Caco-2 (cell line): ENCODE measurements at regions not wholly inside any gene's neighbourhood (a gene's known extent, or its start where the extent isn't known, plus 50 kb on each side); places are given as distances from the start of the nearest gene placed in this dataset.
A peak's percentile ranks its signal among the peaks of the same experiment; 100 is the strongest.

ENCODE experiments used
- BruUV-seq: library from RNA; stranded (reverse); fragments of 400-500 nt; replicated peaks from 2 replicates; lab custom pipeline; 2021; lab: Mats Ljungman, UMichigan
- CTCF ChIA-PET: fragments of 300-600 bp; sonication (Branson Sonifier 250); formaldehyde crosslinking; loops from one replicate; lab custom pipeline; 2022; ENCODE audit warnings: antibody characterized with exemption; lab: Charles Lee
- POLR2A ChIA-PET: fragments of 300-600 bp; sonication (Branson Sonifier 250); formaldehyde crosslinking; loops from one replicate; lab custom pipeline; 2022; ENCODE audit warnings: antibody characterized with exemption; lab: Charles Lee
- DNase-seq, 2 experiments: peaks; one replicate each; pipeline versions ENCODE4 v3.0.0 to v3.0.0-alpha.2; 2020 to 2022
- H3K27me3 ChIP-seq: replicated peaks from 2 replicates; pipeline ENCODE4 v1.6.0; 2011; ENCODE audit warnings: low read length; ENCODE audit not compliant: control insufficient read depth, insufficient read depth
- H3K36me3 ChIP-seq: 2 replicates; pipeline ENCODE4 v1.5.1; 2011; ENCODE audit warnings: low read length; ENCODE audit not compliant: control insufficient read depth, insufficient read depth
- H3K4me1 ChIP-seq: fragments of 250-450 bp; sonication (Bioruptor Pico); 2 replicates; pipeline ENCODE4 v1.5.1; 2020; ENCODE audit warnings: mild to moderate bottlenecking
- H3K4me3 ChIP-seq: 2 replicates; pipeline ENCODE4 v1.5.1; 2011; ENCODE audit warnings: low read depth, mild to moderate bottlenecking, control low read depth, low read length
- H3K9me3 ChIP-seq: fragments of 250-450 bp; sonication (Bioruptor Pico); 2 replicates; pipeline ENCODE4 v1.5.1; 2020; ENCODE audit warnings: mild to moderate bottlenecking, moderate library complexity
- H3K27ac Mint-ChIP-seq: one replicate; pipeline ENCODE4 v1.8.0; 2022; ENCODE audit warnings: mixed read lengths; ENCODE audit not compliant: unreplicated experiment
- H3K27me3 Mint-ChIP-seq: one replicate; pipeline ENCODE4 v1.8.0; 2022; ENCODE audit warnings: mixed read lengths; ENCODE audit not compliant: insufficient read depth, unreplicated experiment
- H3K36me3 Mint-ChIP-seq: one replicate; pipeline ENCODE4 v1.8.0; 2022; ENCODE audit warnings: mild to moderate bottlenecking, mixed read lengths; ENCODE audit not compliant: insufficient read depth, unreplicated experiment
- H3K4me1 Mint-ChIP-seq: one replicate; pipeline ENCODE4 v1.8.0; 2022; ENCODE audit warnings: low read depth, mixed read lengths; ENCODE audit not compliant: unreplicated experiment
- H3K4me3 Mint-ChIP-seq: one replicate; pipeline ENCODE4 v1.8.0; 2022; ENCODE audit warnings: mild to moderate bottlenecking, moderate library complexity, mixed read lengths; ENCODE audit not compliant: unreplicated experiment
- H3K9me3 Mint-ChIP-seq: one replicate; pipeline ENCODE4 v1.8.0; 2022; ENCODE audit warnings: mixed read lengths; ENCODE audit not compliant: unreplicated experiment
- CTCF ChIP-seq, 2 experiments: fragments of 200-600 bp in 1 of 2; IDR thresholded peaks; 1 replicate in 1 of 2; 2 replicates in 1 of 2; pipeline versions ENCODE4 v1.5.1 to v1.8.0; 2011 to 2022; ENCODE audit warnings: antibody characterized with exemption in 1 of 2, control low read depth in 1 of 2, inconsistent platforms in 1 of 2, low read depth in 1 of 2, low read length in 1 of 2, mild to moderate bottlenecking in 1 of 2, moderate library complexity in 1 of 2; ENCODE audit not compliant: insufficient read depth in 1 of 2, severe bottlenecking in 1 of 2, unreplicated experiment in 1 of 2
- intact Hi-C: fragments of 100-400 bp; cut with micrococcal nuclease; formaldehyde crosslinking; loops from one replicate; pipeline ENCODE4 v1.10.0; 2022; ENCODE audit not compliant: unreplicated experiment

- no peak overlapping the region for H3K4me3 Mint-ChIP-seq
- H3K9me3 ChIP-seq, result no peaks in the 10 kb centered on the region
- intact Hi-C loops, result loop anchor here (5.0 kb wide), 1 partner anchor 130 kb away; no protein-coding TSS in a partner anchor
- no peaks in the 10 kb centered on the region for H3K36me3 Mint-ChIP-seq
- H3K27me3 ChIP-seq, result no peaks in the 10 kb centered on the region
- no peak overlapping the region for H3K4me3 ChIP-seq
- no TSS peak for BruUV-seq
- ChIA-PET POLR2A (no interaction called here), CTCF (no interaction called here)
- H3K9me3 Mint-ChIP-seq, result no peaks in the 10 kb centered on the region
- peaks cover 14% of the 10 kb centered on the region for H3K27me3 Mint-ChIP-seq
- no peaks in the 10 kb centered on the region for H3K4me1 ChIP-seq
- TF ChIP-seq CTCF (IDR thresholded peaks at IDR 0.05; ENCODE audit: insufficient read depth in 1 of 2, low read depth in 1 of 2, low read length in 1 of 2, severe bottlenecking in 1 of 2, unreplicated experiment in 1 of 2), result no peak
- no peaks in the 10 kb centered on the region for H3K4me1 Mint-ChIP-seq
- no peak for DNase-seq
- no peak overlapping the region for H3K27ac Mint-ChIP-seq
- H3K36me3 ChIP-seq, result no peaks in the 10 kb centered on the region
These were observed 87.9 kb downstream of the CDCA7 start for GRCh38 chr2:173442542-173442941.

GRCh38 chr2:173446722-173447121, 92.0 kb downstream of the CDCA7 start:
- Mint-ChIP-seq H3K4me1 (no peaks in the 10 kb centered on the region), H3K27ac (no peak overlapping the region), H3K9me3 (no peaks in the 10 kb centered on the region), H3K27me3 (peaks cover 6% of the 10 kb centered on the region), H3K4me3 (no peak overlapping the region), H3K36me3 (no peaks in the 10 kb centered on the region)
- no peaks in the 10 kb centered on the region; the same call in 1 of the 2 replicates for H3K4me1 ChIP-seq
- TF ChIP-seq CTCF (IDR thresholded peaks at IDR 0.05; ENCODE audit: insufficient read depth in 1 of 2, low read depth in 1 of 2, low read length in 1 of 2, severe bottlenecking in 1 of 2, unreplicated experiment in 1 of 2), result no peak
- ChIA-PET POLR2A (no interaction called here), CTCF (no interaction called here)
- no peaks in the 10 kb centered on the region for H3K36me3 ChIP-seq
- no peak overlapping the region for H3K4me3 ChIP-seq
- BruUV-seq, result no TSS peak
- DNase-seq, result no peak
- no peaks in the 10 kb centered on the region for H3K9me3 ChIP-seq
- no peaks in the 10 kb centered on the region for H3K27me3 ChIP-seq
- intact Hi-C loops, result no loop called here

GRCh38 chr2:173448938-173449471, 94.3 kb downstream of the CDCA7 start:
- intact Hi-C loops, result loop anchor here (1.0 kb wide), 1 partner anchor 47 kb away; no protein-coding TSS in a partner anchor
- Histone ChIP-seq H3K9me3 (no peaks in the 10 kb centered on the region), H3K27me3 (no peaks in the 10 kb centered on the region), H3K4me3 (peak overlapping the region; percentile 42), H3K4me1 (no peaks in the 10 kb centered on the region; the same call in 1 of the 2 replicates), H3K36me3 (no peaks in the 10 kb centered on the region)
- Mint-ChIP-seq H3K9me3 (no peaks in the 10 kb centered on the region), H3K27ac (no peak overlapping the region), H3K36me3 (no peaks in the 10 kb centered on the region), H3K4me1 (no peaks in the 10 kb centered on the region), H3K27me3 (peaks cover 7% of the 10 kb centered on the region), H3K4me3 (peak overlapping the region; percentile 68)
- no TSS peak for BruUV-seq
- TF ChIP-seq CTCF (IDR thresholded peaks at IDR 0.05; ENCODE audit: insufficient read depth in 1 of 2, low read depth in 1 of 2, low read length in 1 of 2, severe bottlenecking in 1 of 2, unreplicated experiment in 1 of 2), result peak; percentile 85 to 89
- ChIA-PET CTCF (interaction anchor here (0.6 to 2.0 kb wide), 8 partner anchors 13 to 301 kb away, joined by 3 to 19 read pairs (median 4); no protein-coding TSS in a partner anchor), POLR2A (interaction anchor here (0.6 kb wide), 1 partner anchor 855 kb away, joined by 3 read pairs; no protein-coding TSS in a partner anchor)
- peak; percentile 89 to 90 for DNase-seq
